ENCODE measurements at regions not wholly inside any gene's neighbourhood (a gene's known extent, or its start where the extent isn't known, plus 50 kb on each side); places are given as distances from the start of the nearest gene placed in this dataset.

DNA sequence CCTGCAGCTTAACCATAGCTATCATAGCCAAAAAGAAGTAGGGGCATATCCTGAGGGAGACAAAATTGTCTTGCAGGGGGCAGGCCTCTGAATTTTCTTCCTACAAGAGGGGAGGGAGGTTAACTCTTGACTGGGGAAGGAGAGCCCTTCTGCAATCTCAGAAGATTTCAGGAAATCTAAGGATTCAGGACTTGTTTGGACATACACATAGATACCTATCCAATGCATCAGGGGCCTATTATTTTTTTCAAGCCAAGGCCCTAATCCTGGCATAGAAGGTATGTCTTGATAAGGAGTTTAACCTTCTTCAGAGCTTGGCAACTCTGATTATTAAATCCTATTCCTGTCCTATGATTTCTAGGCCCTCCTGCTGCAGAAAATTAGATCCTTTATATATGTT, 375.1 kb upstream of the ACTBL2 start:
- TF ChIP-seq, protein P1, sequence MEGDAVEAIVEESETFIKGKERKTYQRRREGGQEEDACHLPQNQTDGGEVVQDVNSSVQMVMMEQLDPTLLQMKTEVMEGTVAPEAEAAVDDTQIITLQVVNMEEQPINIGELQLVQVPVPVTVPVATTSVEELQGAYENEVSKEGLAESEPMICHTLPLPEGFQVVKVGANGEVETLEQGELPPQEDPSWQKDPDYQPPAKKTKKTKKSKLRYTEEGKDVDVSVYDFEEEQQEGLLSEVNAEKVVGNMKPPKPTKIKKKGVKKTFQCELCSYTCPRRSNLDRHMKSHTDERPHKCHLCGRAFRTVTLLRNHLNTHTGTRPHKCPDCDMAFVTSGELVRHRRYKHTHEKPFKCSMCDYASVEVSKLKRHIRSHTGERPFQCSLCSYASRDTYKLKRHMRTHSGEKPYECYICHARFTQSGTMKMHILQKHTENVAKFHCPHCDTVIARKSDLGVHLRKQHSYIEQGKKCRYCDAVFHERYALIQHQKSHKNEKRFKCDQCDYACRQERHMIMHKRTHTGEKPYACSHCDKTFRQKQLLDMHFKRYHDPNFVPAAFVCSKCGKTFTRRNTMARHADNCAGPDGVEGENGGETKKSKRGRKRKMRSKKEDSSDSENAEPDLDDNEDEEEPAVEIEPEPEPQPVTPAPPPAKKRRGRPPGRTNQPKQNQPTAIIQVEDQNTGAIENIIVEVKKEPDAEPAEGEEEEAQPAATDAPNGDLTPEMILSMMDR (IDR thresholded peaks at IDR 0.05; ENCODE audit: low read depth, low read length) = no peak
- H3K4me3 ChIP-seq (ENCODE audit: low read depth, low read length) = no peak overlapping the region

DNA sequence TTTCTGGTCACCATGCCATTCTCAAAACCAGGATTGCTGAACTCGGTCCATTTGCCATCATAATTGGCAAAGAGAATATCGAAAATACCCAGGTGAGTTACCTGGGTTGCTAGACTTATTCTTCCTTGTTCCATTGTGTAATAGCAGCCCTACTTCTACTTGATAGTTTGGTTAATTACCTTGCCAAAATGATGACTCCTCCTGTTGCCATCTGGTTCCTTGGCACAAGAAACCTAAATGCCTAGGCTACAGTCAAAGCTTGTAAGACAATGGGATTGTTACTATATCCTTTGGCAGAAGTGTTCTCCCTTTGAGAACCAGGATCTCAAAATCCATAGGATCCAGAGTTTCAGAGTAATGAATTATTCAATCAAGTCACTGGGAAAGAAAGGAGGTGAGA, 373.2 kb upstream of the ACTBL2 start:
- H3K4me3 ChIP-seq (ENCODE audit: low read depth, low read length) = no peak overlapping the region
- TF ChIP-seq, protein P1 (IDR thresholded peaks at IDR 0.05; ENCODE audit: low read depth, low read length) = no peak

DNA sequence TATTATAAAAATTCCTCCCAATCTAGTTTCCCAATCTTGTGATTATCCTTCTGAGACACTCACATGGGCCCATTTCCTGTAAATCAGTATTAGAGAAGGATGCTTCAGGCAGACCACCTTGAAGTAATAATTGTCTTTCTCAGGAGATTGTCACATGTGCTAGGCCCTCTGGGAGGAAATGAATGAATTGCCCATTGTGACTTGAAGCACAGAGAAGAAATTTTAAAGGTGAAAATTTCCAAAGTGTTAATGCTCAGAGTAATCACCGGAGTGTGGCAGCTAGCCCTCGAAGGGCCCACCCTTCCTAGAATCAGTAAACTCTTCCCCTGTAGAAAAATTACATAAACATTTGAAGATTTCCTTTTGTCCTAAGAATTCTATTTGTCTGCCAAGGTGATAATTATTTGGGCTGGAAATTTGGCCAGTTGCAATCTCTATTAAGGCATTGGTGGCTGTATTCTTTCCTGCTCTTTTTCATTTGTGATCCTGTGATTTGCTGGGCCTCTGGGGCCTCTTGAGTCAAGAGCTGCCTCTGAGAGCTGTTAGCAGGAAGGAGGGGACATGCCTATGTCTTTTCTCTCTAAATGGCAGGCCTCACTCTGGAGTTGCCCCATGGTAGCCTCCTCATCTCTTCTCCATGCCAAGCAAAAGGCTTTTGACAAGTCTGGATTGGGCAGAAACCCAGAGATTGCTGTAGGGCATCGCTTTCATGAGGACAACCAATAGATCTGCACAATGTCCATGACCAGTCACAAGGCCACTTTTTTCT, 371.5 kb upstream of the ACTBL2 start:
- TF ChIP-seq, protein P1 (IDR thresholded peaks at IDR 0.05; ENCODE audit: low read depth, low read length) = no peak
- H3K4me3 ChIP-seq (ENCODE audit: low read depth, low read length) = no peak overlapping the region

DNA sequence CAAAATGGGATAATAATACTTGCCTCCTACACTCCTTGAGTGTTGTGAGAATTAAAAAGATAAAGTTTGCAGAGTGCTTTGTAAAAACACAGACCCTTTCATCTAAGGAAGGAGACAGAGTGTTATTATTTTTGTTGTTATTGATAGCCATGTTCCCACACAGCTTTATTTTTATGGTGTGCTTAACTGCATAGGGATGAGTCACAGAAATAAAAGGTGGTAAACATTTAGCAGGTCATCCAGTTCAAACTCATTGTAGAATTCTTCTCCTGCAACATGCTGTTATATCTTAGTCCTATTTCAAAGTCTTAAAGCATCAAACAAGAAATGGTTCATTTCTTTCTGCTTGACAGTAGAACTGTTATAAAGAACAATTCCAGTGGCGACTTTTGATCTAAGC, 367.5 kb upstream of the ACTBL2 start:
- TF ChIP-seq, protein P1 (IDR thresholded peaks at IDR 0.05; ENCODE audit: low read depth, low read length) = no peak
- no peak overlapping the region for H3K4me3 ChIP-seq (ENCODE audit: low read depth, low read length)

DNA sequence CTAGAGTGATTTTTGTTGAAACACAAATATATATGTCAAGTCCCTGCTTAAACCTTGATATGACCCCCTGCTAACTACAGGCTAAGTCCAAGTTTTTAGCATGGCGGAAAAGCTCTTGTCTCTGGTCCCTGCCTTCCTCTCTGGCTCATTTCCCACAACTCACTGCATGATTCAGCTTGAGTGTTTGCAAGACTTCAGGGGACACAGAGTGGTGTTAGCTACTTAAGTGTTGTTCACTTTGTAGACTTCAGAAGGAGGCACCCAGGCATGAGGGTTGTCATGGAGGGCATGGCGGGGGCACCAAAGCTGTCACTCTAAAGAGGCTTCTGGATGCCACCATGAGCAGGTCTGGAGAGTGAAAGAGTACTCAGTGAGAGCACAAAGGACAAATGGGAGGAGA, 362.4 kb upstream of the ACTBL2 start:
- TF ChIP-seq, protein P1 (IDR thresholded peaks at IDR 0.05; ENCODE audit: low read depth, low read length) = no peak
- H3K4me3 ChIP-seq (ENCODE audit: low read depth, low read length) = no peak overlapping the region

DNA sequence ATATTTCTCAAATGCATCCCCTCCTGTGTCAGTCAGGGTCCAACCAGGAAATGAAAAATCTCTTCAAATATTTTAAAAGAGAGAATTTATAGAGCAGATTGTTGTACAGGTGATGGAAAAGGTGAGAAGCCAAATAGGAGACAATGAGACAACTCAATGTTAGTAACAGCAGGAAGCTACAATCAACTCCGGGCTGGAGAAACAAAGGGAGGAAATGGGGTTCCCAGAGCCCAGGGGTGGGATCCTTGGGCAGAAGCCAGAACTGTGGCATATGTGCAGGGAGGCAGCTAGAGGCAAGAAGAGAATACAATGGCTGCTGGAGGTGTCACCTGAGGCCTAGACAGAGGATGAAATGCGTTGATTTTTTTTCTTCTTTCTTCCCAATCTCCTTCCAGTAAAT, 361.8 kb upstream of the ACTBL2 start:
- TF ChIP-seq, protein P1 (IDR thresholded peaks at IDR 0.05; ENCODE audit: low read depth, low read length) = no peak
- no peak overlapping the region for H3K4me3 ChIP-seq (ENCODE audit: low read depth, low read length)

DNA sequence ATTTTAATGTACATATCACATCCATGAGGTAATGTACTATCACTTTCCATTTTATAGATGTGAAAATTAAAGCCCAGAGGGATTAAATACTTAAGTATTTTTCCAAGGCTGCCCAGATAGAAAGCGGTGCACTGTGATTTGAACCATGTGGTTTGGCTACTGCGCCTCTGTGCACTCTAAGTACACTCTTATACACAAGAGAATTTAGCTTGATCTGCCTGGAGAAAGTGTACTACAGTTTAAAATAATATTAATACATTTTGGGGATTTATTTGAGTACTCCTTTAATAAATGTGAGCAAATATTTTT, 360.4 kb upstream of the ACTBL2 start:
- H3K4me3 ChIP-seq (ENCODE audit: low read depth, low read length) = no peak overlapping the region
- TF ChIP-seq, protein P1 (IDR thresholded peaks at IDR 0.05; ENCODE audit: low read depth, low read length) = no peak
